DOHH2 (cell line): ENCODE measurements at regions not wholly inside any gene's neighbourhood (a gene's known extent, or its start where the extent isn't known, plus 50 kb on each side); places are given as distances from the start of the nearest gene placed in this dataset.

ENCODE experiments used
- H3F3A ChIP-seq: fragments of 200-600 bp; sonication (generic), shearing (Covaris generic); 2 replicates; pipeline ENCODE4 v1.6.0; 2016; ENCODE audit warnings: antibody characterized with exemption, mild to moderate bottlenecking; ENCODE audit not compliant: control insufficient read depth, insufficient read depth
- H3K27ac ChIP-seq: fragments of 200-600 bp; sonication (generic); 2 replicates; pipeline ENCODE4 v1.5.1; 2014; ENCODE audit warnings: low read depth, mild to moderate bottlenecking, low read length, moderate library complexity
- H3K27me3 ChIP-seq: fragments of 200-600 bp; sonication (generic); 2 replicates; pipeline ENCODE4 v1.6.1; 2014; ENCODE audit warnings: mild to moderate bottlenecking, low read length, mixed read lengths; ENCODE audit not compliant: control insufficient read depth
- H3K36me3 ChIP-seq: fragments of 200-600 bp; sonication (generic); 2 replicates; pipeline ENCODE4 v1.6.1; 2014; ENCODE audit warnings: mild to moderate bottlenecking, low read length, moderate library complexity, mixed read lengths; ENCODE audit not compliant: control insufficient read depth
- H3K4me1 ChIP-seq: fragments of 200-600 bp; sonication (generic); 2 replicates; pipeline ENCODE4 v1.6.1; 2014; ENCODE audit warnings: mild to moderate bottlenecking, low read length, mixed read lengths; ENCODE audit not compliant: control insufficient read depth
- H3K4me2 ChIP-seq: fragments of 200-600 bp; sonication (generic); 2 replicates; pipeline ENCODE4 v1.6.0; 2014; ENCODE audit warnings: mild to moderate bottlenecking, low read length, moderate library complexity
- H3K4me3 ChIP-seq: fragments of 200-600 bp; sonication (generic); 2 replicates; pipeline ENCODE4 v1.5.1; 2014; ENCODE audit warnings: mild to moderate bottlenecking, low read length, mixed read lengths
- H3K79me2 ChIP-seq: fragments of 200-600 bp; sonication (generic); 2 replicates; pipeline ENCODE4 v1.6.1; 2014; ENCODE audit warnings: mild to moderate bottlenecking, low read length, mixed read lengths; ENCODE audit not compliant: control insufficient read depth
- H3K9me2 ChIP-seq: fragments of 200-600 bp; sonication (generic); replicated peaks from 2 replicates; pipeline ENCODE4 v1.6.1; 2014; ENCODE audit warnings: mild to moderate bottlenecking, low read length, mixed read lengths; ENCODE audit not compliant: control insufficient read depth
- H3K9me3 ChIP-seq: fragments of 200-600 bp; sonication (generic); 2 replicates; pipeline ENCODE4 v1.6.1; 2014; ENCODE audit warnings: antibody characterized with exemption, low read length, mixed read lengths; ENCODE audit not compliant: control insufficient read depth, insufficient read depth
- H4K20me1 ChIP-seq: fragments of 200-600 bp; sonication (generic); 2 replicates; pipeline ENCODE4 v1.6.0; 2014; ENCODE audit warnings: low read depth, mild to moderate bottlenecking, antibody characterized with exemption, low read length, moderate library complexity; ENCODE audit not compliant: control insufficient read depth, insufficient read depth
- EZH2phosphoT487 ChIP-seq: fragments of 200-600 bp; sonication (generic); IDR thresholded peaks from 2 replicates; pipeline ENCODE4 v1.6.1; 2017; ENCODE audit warnings: borderline replicate concordance, mild to moderate bottlenecking, antibody characterized with exemption, low read length, moderate library complexity, mixed read lengths
- TF ChIP-seq, protein P1 (sequence below): fragments of 200-600 bp; sonication (generic); IDR thresholded peaks from one replicate; pipeline ENCODE4 v1.5.1; 2014; ENCODE audit warnings: antibody characterized with exemption, mild to moderate bottlenecking, low read depth, low read length; ENCODE audit not compliant: poor library complexity, severe bottlenecking

DNA sequence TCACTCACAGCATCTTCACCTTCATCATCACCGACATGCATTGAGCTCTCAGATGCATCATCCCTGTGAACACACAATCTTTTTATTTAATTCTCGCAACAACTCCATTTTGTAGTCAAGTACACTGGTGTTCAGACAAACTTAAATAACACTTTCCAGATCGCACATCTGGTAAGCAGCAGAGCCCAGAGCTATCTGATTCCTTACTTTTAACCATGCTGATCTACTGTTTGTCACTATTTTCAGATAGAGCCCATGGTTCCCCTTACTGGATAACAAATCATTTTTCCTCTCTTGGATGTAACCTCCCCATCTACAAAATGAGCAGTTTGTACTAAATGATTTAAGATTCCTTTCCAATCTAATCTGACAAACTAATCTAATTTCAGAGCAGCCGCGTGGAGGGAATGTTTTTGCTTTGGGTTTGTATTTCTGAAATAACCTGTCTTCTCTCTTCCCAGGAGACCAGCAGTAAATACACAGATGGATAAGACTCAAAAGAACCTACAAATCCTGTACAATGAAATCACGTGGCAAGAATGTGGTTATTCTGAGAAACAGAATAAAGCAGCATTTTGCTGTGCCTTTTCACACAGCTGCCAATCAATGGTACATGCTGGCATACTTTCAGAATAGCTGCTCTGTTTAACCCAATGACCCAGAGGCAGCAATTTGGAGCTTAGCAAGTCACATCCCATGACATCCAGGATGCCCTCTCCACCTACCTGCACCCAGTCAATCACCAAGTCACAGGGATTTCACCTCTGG is 72.9 kb upstream of the CCL2 start:
- TF ChIP-seq EZH2phosphoT487, result no peak
- TF ChIP-seq, protein P1, sequence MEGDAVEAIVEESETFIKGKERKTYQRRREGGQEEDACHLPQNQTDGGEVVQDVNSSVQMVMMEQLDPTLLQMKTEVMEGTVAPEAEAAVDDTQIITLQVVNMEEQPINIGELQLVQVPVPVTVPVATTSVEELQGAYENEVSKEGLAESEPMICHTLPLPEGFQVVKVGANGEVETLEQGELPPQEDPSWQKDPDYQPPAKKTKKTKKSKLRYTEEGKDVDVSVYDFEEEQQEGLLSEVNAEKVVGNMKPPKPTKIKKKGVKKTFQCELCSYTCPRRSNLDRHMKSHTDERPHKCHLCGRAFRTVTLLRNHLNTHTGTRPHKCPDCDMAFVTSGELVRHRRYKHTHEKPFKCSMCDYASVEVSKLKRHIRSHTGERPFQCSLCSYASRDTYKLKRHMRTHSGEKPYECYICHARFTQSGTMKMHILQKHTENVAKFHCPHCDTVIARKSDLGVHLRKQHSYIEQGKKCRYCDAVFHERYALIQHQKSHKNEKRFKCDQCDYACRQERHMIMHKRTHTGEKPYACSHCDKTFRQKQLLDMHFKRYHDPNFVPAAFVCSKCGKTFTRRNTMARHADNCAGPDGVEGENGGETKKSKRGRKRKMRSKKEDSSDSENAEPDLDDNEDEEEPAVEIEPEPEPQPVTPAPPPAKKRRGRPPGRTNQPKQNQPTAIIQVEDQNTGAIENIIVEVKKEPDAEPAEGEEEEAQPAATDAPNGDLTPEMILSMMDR, result no peak
- H4K20me1 ChIP-seq, result no peaks in the 10 kb centered on the region
- no peaks in the 10 kb centered on the region; the same call in 1 of the 2 replicates for H3K27me3 ChIP-seq
- no peaks in the 10 kb centered on the region for H3K4me1 ChIP-seq
- H3K9me2 ChIP-seq, result no peaks in the 10 kb centered on the region
- H3K9me3 ChIP-seq, result no peaks in the 10 kb centered on the region
- no peaks in the 10 kb centered on the region for H3K79me2 ChIP-seq
- H3F3A ChIP-seq, result no peaks in the 10 kb centered on the region
- H3K27ac ChIP-seq, result no peak overlapping the region
- no peak overlapping the region for H3K4me2 ChIP-seq
- no peak overlapping the region for H3K4me3 ChIP-seq
- H3K36me3 ChIP-seq, result no peaks in the 10 kb centered on the region

DNA sequence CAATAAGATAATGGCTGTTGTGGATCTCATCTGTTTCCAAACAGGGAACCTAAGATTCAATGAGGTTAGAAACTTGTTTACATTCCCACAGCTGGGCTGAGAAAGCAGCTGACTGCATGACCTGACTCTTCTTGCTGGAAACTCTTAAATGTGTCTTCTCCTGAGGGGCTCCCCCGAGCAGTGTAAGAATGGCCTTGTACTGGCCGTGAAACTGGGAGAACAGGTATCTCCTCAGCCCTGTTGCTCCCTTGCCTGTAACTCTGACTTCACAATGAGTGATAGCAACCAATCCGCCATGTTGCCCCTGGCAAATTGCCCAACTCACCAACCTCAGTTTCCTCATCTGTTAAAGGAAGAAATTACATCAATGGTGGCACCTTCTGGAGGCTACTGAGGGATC is 59.1 kb upstream of the CCL2 start:
- Histone ChIP-seq H3K27ac (no peak overlapping the region), H3K4me1 (no peaks in the 10 kb centered on the region), H3K9me3 (no peaks in the 10 kb centered on the region), H4K20me1 (no peaks in the 10 kb centered on the region), H3K4me3 (no peak overlapping the region), H3K36me3 (no peaks in the 10 kb centered on the region), H3K27me3 (peaks cover 2% of the 10 kb centered on the region; the same call in 1 of the 2 replicates), H3K79me2 (no peaks in the 10 kb centered on the region), H3F3A (no peaks in the 10 kb centered on the region), H3K9me2 (no peaks in the 10 kb centered on the region), H3K4me2 (no peak overlapping the region)
- TF ChIP-seq EZH2phosphoT487, result no peak
- TF ChIP-seq, protein P1, result no peak

DNA sequence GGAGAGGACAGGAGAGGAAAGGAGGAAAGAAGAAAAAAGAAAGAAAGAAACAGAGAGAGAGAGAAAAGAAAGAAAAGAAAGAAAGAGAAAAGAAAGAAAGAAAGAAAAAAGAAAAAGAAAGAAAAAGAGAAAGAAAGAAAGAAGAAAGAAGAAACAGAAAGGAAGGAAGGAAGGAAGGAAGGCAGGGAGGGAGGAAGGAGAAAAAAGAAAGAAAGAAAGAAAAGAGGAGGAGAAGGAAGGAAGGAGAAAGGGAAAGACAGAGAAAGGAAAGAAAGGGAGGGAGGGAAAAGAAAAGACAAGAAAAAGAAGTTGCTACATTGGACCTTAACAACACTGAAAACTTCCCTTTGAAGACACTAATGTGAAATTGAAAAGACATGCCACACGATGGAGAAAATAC is 56.6 kb upstream of the CCL2 start:
- Histone ChIP-seq H3K27ac (no peak overlapping the region), H3K4me2 (no peak overlapping the region), H3K9me3 (no peaks in the 10 kb centered on the region), H3K9me2 (no peaks in the 10 kb centered on the region), H3K4me1 (no peaks in the 10 kb centered on the region), H3F3A (no peaks in the 10 kb centered on the region), H3K27me3 (peaks cover 8% of the 10 kb centered on the region; the same call in 1 of the 2 replicates), H3K4me3 (no peak overlapping the region), H4K20me1 (no peaks in the 10 kb centered on the region), H3K79me2 (no peaks in the 10 kb centered on the region), H3K36me3 (no peaks in the 10 kb centered on the region)
- no peak for TF ChIP-seq EZH2phosphoT487
- TF ChIP-seq, protein P1, result no peak
